HG03139 (cell line): ENCODE measurements at regions not wholly inside any gene's neighbourhood (a gene's known extent, or its start where the extent isn't known, plus 50 kb on each side); places are given as distances from the start of the nearest gene placed in this dataset.

Experiments
- ATAC-seq: cut with Tn5 transposase; IDR thresholded peaks from one replicate; pipeline ENCODE4 v1.9.1; 2021; ENCODE audit not compliant: unreplicated experiment

- no peak for ATAC-seq
Measured at GRCh38 chr9:106626936-106627335, 236.0 kb upstream of the ZNF462 start.

GRCh38 chr9:106632621-106633020 lies 230.3 kb upstream of the ZNF462 start:
- no peak for ATAC-seq

- no peak for ATAC-seq
Measured at GRCh38 chr9:106634183-106634582, 228.8 kb upstream of the ZNF462 start.

- ATAC-seq: no peak
Measured at GRCh38 chr9:106634641-106635040, 228.3 kb upstream of the ZNF462 start.

- no peak for ATAC-seq
Measured at GRCh38 chr9:106637486-106637885, 225.5 kb upstream of the ZNF462 start.

GRCh38 chr9:106639873-106640568 lies 222.9 kb upstream of the ZNF462 start:
- ATAC-seq: no peak

- ATAC-seq: no peak
Measured at GRCh38 chr9:106643211-106643930, 219.6 kb upstream of the ZNF462 start.

- no peak for ATAC-seq
Measured at GRCh38 chr9:106644661-106645060, 218.3 kb upstream of the ZNF462 start.

GRCh38 chr9:106648799-106649198 lies 214.2 kb upstream of the ZNF462 start:
- ATAC-seq: no peak

- no peak for ATAC-seq
Measured at GRCh38 chr9:106649664-106650063, 213.3 kb upstream of the ZNF462 start.

GRCh38 chr9:106653213-106653612 lies 209.8 kb upstream of the ZNF462 start:
- ATAC-seq: no peak

- ATAC-seq: no peak
Measured at GRCh38 chr9:106655966-106656365, 207.0 kb upstream of the ZNF462 start.

- ATAC-seq: no peak
Measured at GRCh38 chr9:106657926-106658325, 205.0 kb upstream of the ZNF462 start.

GRCh38 chr9:106668534-106668933 lies 194.4 kb upstream of the ZNF462 start:
- no peak for ATAC-seq

GRCh38 chr9:106669835-106670234 lies 193.1 kb upstream of the ZNF462 start:
- ATAC-seq: no peak

- no peak for ATAC-seq
Measured at GRCh38 chr9:106670418-106670817, 192.5 kb upstream of the ZNF462 start.

GRCh38 chr9:106675780-106676179 lies 187.2 kb upstream of the ZNF462 start:
- no peak for ATAC-seq

GRCh38 chr9:106677374-106677773 lies 185.6 kb upstream of the ZNF462 start:
- ATAC-seq: no peak

- ATAC-seq: no peak
Measured at GRCh38 chr9:106677830-106678229, 185.1 kb upstream of the ZNF462 start.

- ATAC-seq: no peak
Measured at GRCh38 chr9:106678273-106678672, 184.7 kb upstream of the ZNF462 start.

- no peak for ATAC-seq
Measured at GRCh38 chr9:106682420-106682819, 180.5 kb upstream of the ZNF462 start.

GRCh38 chr9:106683454-106683853 lies 179.5 kb upstream of the ZNF462 start:
- no peak for ATAC-seq
